Peyer's patch (tissue), 4 donors: ENCODE measurements at regions not wholly inside any gene's neighbourhood (a gene's known extent, or its start where the extent isn't known, plus 50 kb on each side); places are given as distances from the start of the nearest gene placed in this dataset.

Experiments
- CTCF ChIP-seq, 6 experiments: fragments of 450-650 bp in 4 of 6; fragments of 200-600 bp in 2 of 6; sonication (generic) in 1 of 6; IDR thresholded peaks; one replicate each; pipeline ENCODE4 v1.5.1; 2017 to 2019; ENCODE audit warnings: antibody characterized with exemption in 6 of 6, mild to moderate bottlenecking in 3 of 6, moderate library complexity in 1 of 6
- POLR2A ChIP-seq, 2 donors: fragments of 450-650 bp; IDR thresholded peaks; one replicate each; pipeline ENCODE4 v1.5.1; 2017; ENCODE audit warnings: antibody characterized with exemption in 2 of 2, mild to moderate bottlenecking in 2 of 2, moderate library complexity in 2 of 2

GRCh38 chr2:19140463-19141208 is 217.8 kb downstream of the OSR1 start:
- TF ChIP-seq CTCF (IDR thresholded peaks at IDR 0.05) (no peak), POLR2A (IDR thresholded peaks at IDR 0.05) (no peak)
